GM10248 (cell line): ENCODE measurements at regions not wholly inside any gene's neighbourhood (a gene's known extent, or its start where the extent isn't known, plus 50 kb on each side); places are given as distances from the start of the nearest gene placed in this dataset.
"Not testable (repeated sequence)": the region's sequence is repeated elsewhere in the genome, so short reads cannot be mapped to it uniquely, and the experiment has no call there.

Experiments
- CTCF ChIA-PET: fragments of 300-600 bp; sonication (Branson Sonifier 250); formaldehyde crosslinking; extraction: SDS; loops from one replicate; lab custom pipeline; 2021; ENCODE audit warnings: antibody characterized with exemption; lab: Yijun Ruan, JAX
- POLR2A ChIA-PET: fragments of 350-650 bp; sonication (Branson Sonifier 250); formaldehyde crosslinking; extraction: SDS; loops from one replicate; lab custom pipeline; 2020; ENCODE audit warnings: antibody characterized with exemption; lab: Yijun Ruan, JAX
- DNase-seq: peaks from one replicate; pipeline ENCODE4 v3.0.0; 2012; ENCODE audit errors: extremely low spot score
- TF ChIP-seq, protein P1 (sequence below): IDR thresholded peaks from 2 replicates; pipeline ENCODE4 v1.5.1; 2012; ENCODE audit warnings: mild to moderate bottlenecking, low read depth; ENCODE audit errors: extremely low read depth, missing control alignments, control extremely low read depth

DNA sequence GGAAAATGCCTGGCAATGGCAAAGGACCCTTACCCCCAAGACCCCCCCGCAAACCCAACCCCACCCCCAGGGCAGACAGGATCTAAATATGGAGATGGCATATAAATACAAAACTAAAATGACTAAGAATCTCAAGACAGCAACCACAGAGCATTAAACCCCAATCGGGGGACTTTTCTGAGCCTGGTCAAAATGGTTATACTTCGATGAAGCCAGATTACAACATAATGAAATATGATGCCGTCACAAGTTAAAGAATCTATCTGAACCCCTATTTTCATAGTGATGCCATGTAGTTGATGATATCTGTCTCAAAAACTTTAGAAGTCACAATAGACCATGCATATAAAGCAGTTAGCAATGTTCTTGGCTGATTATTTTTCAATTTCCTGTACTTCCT, 223.6 kb downstream of the CGGBP1 start:
- ChIA-PET POLR2A (no interaction called here), CTCF (no interaction called here)
- DNase-seq = no peak
- TF ChIP-seq, protein P1, sequence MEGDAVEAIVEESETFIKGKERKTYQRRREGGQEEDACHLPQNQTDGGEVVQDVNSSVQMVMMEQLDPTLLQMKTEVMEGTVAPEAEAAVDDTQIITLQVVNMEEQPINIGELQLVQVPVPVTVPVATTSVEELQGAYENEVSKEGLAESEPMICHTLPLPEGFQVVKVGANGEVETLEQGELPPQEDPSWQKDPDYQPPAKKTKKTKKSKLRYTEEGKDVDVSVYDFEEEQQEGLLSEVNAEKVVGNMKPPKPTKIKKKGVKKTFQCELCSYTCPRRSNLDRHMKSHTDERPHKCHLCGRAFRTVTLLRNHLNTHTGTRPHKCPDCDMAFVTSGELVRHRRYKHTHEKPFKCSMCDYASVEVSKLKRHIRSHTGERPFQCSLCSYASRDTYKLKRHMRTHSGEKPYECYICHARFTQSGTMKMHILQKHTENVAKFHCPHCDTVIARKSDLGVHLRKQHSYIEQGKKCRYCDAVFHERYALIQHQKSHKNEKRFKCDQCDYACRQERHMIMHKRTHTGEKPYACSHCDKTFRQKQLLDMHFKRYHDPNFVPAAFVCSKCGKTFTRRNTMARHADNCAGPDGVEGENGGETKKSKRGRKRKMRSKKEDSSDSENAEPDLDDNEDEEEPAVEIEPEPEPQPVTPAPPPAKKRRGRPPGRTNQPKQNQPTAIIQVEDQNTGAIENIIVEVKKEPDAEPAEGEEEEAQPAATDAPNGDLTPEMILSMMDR = no peak

DNA sequence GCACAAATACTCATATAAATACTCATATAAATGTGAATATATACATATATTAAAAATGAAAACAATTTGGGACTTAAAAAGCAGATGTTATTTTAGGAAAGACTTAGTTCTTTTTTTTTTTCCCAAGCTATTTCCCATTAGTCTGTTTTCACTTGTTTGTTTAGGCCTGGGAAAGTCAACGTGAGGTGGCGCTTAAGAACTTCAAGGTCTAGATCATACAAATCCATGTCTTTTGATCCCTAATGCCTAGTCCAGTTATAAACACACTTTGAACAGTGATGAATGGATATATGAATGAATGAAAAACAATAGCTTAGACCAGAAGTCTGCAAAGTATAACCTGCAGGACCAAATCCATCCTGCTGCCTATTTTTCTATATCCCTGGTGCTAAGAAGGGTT, 224.5 kb downstream of the CGGBP1 start:
- ChIA-PET POLR2A (no interaction called here), CTCF (no interaction called here)
- TF ChIP-seq, protein P1 = no peak
- no peak for DNase-seq

DNA sequence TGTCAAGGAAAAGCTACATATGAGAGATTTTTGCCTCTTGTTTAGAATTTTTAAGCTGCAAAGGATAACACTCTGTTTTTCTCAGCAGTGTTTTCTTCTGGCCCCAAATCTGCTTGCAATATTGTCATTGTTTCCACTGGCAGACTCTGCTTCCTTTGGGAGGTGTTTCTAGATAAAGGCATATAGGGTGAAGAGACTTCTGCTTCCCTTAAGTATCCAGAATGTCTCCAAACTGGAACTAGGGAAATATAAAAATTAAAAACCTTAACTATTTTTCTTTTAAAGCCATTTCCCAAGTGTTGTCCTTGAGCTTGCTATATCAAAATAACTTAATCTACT, 225.8 kb downstream of the CGGBP1 start:
- POLR2A ChIA-PET = no interaction called here
- TF ChIP-seq, protein P1 = no peak
- CTCF ChIA-PET = interaction anchor here (1.0 to 1.3 kb wide), 4 partner anchors 9 to 38 kb away, joined by 3 to 5 read pairs (median 3); no protein-coding TSS in a partner anchor
- no peak for DNase-seq

DNA sequence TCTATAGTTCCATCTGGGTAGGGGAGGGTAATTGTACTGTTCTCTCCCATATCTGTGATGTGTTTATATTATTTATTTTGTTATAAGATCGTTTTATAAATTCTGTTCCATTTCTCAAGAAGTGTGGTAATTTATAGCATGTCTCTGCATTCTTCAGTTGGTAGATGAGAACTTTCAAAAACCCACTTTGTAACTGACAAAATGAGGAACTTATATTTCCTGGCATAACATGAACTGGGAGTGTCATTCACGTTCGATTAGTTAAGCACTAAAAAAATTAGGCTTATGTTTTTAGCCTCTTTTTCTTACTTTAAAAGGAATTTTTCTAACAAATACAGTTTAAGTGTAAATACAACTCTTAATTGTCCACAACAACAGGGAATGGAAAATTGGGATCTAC, 230.8 kb downstream of the CGGBP1 start:
- TF ChIP-seq, protein P1 = no peak
- POLR2A ChIA-PET = no interaction called here
- CTCF ChIA-PET = no interaction called here
- DNase-seq = no peak

DNA sequence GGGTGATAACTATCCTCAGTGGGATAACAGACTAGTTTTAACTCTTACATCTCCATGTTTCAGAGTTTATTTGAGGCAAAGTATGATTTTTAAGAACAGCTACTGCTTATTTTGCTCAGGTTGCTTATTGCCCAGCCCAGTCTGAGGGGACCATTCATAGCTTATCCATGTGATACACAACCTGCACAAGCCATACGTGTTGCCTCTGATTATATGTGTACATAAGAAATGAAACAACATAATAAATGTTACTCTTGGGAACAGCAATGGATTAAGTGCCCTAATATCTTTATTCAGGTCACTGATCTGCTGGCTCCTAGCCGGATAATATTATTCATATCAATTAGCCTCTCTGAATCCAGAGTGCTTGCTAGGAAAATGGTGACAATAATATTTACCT, 236.2 kb downstream of the CGGBP1 start:
- POLR2A ChIA-PET = no interaction called here
- TF ChIP-seq, protein P1 = no peak

DNA sequence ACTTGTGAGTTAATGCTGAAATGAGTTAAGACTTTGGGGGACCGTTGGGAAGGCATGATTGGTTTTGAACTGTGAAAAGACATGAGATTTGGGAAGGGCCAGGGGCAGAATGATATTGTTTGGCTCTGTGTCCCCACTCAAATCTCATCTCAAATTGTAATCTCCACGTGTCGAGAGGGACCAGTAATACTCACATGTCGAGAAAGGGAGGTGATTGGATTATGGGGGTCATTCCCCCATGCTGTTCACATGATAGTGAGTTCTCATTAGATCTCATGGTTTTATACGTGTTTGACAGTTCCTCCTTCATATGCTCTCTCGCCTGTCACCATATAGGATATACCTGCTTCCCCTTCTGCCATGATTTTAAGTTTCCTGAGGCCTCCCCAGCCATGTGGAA, 245.3 kb downstream of the CGGBP1 start:
- CTCF ChIA-PET, DNase-seq, POLR2A ChIA-PET: not testable (repeated sequence)

More for the DNA sequence above, 236.2 kb downstream of the CGGBP1 start:
- CTCF ChIA-PET = no interaction called here
- DNase-seq = no peak

DNA sequence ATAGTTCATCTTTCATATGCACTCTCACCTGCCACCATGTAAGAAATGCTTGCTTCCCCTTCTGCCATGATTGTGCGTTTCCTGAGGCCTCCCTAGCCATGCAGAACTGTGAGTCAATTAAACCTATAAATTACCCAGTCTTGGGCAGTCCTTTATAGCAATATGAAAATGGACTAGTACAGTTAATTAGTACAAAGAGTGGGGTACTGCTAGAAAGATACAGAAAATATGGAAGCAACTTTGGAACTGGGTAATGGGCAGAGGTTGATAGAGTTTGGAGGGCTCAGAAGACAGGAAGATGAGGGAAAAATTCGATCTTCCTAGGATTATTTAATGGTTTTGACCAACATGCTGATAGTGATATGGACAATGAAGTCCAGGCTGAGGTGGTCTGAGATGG, 246.9 kb downstream of the CGGBP1 start:
- TF ChIP-seq, protein P1 = no peak
- CTCF ChIA-PET = no interaction called here
- DNase-seq = no peak
- POLR2A ChIA-PET = no interaction called here
